GM12865 (cell line): ENCODE measurements at regions not wholly inside any gene's neighbourhood (a gene's known extent, or its start where the extent isn't known, plus 50 kb on each side); places are given as distances from the start of the nearest gene placed in this dataset.
"Not testable (repeated sequence)": the region's sequence is repeated elsewhere in the genome, so short reads cannot be mapped to it uniquely, and the experiment has no call there.

Experiments
- DNase-seq: peaks from one replicate; pipeline ENCODE4 v3.0.0; 2010; ENCODE audit warnings: low read depth
- H3K4me3 ChIP-seq: 2 replicates; pipeline ENCODE4 v1.5.1; 2011; ENCODE audit warnings: mild to moderate bottlenecking, low read depth, low read length, control low read depth
- CTCF ChIP-seq: IDR thresholded peaks from 2 replicates; pipeline ENCODE4 v1.5.1; 2011; ENCODE audit warnings: low read length, control low read depth, low read depth, inconsistent platforms; ENCODE audit not compliant: insufficient read depth; ENCODE audit errors: missing control alignments

DNA sequence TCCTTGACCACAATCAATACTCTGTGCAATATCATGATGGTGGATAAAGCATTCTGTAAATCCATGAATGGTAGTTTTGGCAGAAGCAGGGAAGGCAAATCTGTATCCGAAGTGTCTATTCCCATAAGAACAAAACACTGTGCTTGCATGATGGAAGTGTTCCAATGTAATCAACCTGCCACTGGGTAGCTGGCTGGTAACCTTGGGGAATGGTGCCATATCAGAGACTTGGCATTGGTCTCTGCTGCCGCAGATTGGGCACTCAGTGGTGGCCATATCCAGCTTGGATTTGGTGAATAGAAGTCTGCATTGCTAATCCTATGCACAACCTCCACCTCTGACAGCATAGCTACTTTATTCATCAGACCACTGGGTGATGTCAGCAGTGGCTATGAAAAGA lies 114.3 kb upstream of the EMCN start:
- H3K4me3 ChIP-seq = no peak overlapping the region
- DNase-seq = no peak
- TF ChIP-seq CTCF = no peak

DNA sequence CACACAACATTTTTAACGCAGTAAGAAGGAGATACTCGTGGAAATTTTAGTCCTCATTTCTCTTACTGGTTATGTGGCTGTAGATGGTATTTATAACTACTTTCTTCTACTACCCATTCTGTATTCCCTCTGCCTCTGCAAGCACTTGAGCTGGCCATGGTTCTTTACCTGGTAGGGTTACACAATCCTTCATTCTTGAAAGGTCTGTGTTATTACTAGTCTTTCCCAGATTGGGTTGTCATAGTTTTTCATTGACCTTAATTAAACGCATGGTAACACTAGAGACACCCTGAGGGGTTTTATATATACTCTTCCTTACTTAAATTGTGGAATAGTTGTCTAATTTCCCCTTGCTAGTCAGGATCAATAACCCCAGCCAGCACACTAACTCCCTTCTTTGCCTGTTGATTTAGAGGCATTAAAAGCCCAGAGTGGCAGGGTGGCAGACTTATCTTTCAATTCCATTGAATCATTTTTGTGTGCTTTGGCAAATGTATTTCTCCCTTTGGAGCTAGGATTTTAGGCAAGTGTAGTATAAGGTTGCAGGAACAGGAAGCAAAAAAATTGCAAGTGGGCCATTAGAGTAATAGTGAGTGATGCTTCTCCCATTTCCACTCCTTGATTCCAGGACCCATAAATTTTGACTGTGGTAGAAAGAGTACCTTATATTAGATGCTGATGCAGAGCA lies 113.6 kb upstream of the EMCN start:
- TF ChIP-seq CTCF = no peak
- no peak for DNase-seq
- no peak overlapping the region for H3K4me3 ChIP-seq

DNA sequence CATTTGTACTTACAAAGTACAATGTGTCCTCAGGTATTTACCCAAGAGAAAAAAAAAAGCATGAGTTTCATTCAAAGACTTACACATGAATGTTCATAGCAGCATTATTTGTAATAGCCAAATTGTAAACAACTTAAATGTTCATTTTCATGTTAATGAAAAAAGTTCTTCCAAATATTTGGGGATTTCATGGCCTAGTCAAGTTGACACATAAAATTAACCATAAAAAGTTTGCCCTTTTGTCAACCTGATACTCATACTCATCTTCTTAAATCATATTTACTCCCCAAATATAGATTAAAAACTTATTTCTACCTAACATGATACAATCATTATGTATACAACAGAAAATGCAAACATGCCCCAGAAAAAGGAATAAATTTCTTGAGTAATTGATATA lies 112.5 kb upstream of the EMCN start:
- TF ChIP-seq CTCF = no peak
- H3K4me3 ChIP-seq = no peak overlapping the region
- no peak for DNase-seq

DNA sequence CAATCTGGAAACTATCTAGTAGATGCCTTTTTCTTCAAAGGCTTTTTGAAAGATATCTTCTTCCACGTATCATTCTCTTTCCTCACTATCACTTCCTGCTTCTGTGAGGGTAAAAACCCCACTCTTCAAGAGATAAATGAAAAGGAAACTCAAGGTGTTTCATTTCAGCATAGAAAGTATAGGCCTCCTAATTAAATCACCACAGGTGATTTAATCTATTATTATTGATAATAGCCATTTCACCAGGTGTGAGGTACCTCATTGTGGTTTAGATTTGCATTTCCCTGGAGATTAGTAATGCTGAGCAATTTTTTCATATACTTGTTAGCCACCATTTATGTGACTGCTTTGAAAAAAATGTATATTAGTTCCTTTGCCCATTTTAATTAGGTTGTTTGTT lies 92.0 kb upstream of the EMCN start:
- TF ChIP-seq CTCF = no peak
- peak; percentile 16 for DNase-seq
- no peak overlapping the region for H3K4me3 ChIP-seq

GRCh38 chr4:100608651-100609050 lies 90.8 kb upstream of the EMCN start:
- H3K4me3 ChIP-seq, DNase-seq: not testable (repeated sequence)

GRCh38 chr4:100605144-100605543 lies 87.3 kb upstream of the EMCN start:
- H3K4me3 ChIP-seq = no peak overlapping the region
- no peak for TF ChIP-seq CTCF
- no peak for DNase-seq

DNA sequence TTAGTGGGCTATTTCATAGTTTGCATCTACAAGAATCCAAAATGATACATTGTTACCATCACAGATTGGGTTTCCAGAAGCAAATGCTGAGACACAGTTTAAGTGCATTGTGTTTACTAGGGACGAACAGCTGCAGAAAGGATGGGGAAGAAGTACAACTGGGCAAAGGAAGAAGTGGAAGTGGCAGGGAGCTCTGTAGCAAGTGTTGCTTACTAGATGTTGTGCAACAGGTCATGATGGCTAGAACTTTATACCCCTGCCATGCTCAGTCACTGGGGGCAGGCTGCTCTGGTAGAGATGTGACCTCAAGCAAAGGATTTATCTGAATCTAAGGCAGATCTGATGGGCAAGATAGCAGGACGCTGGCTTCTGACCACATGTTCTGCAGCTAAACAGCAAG lies 76.1 kb upstream of the EMCN start:
- DNase-seq = no peak
- TF ChIP-seq CTCF = no peak
- H3K4me3 ChIP-seq = no peak overlapping the region
